H1 (cell line): ENCODE measurements at regions not wholly inside any gene's neighbourhood (a gene's known extent, or its start where the extent isn't known, plus 50 kb on each side); places are given as distances from the start of the nearest gene placed in this dataset.

Experiments
- CTCF ChIA-PET: fragments of 300-600 bp; sonication (Branson Sonifier 250); formaldehyde crosslinking; loops from one replicate; lab custom pipeline; 2021; ENCODE audit not compliant: partially characterized antibody; lab: Charles Lee
- POLR2A ChIA-PET: fragments of 300-600 bp; sonication (Branson Sonifier 250); formaldehyde crosslinking; loops from one replicate; lab custom pipeline; 2021; ENCODE audit warnings: inconsistent platforms; ENCODE audit not compliant: partially characterized antibody; lab: Charles Lee
- DNase-seq, 2 experiments: peaks; one replicate each; pipeline versions ENCODE4 v3.0.0 to v3.0.0-alpha.2; 2010 to 2022; ENCODE audit warnings: low spot score in 2 of 2, low read depth in 1 of 2, mixed read lengths in 1 of 2
- FAIRE-seq: peaks from 2 replicates; lab custom pipeline; 2011; peaks lifted over from hg19 to GRCh38; lab: Jason Lieb, UNC
- H2AFZ ChIP-seq: 2 replicates; pipeline ENCODE4 v1.8.1; 2012; ENCODE audit warnings: low read length, inconsistent platforms
- H2AK5ac ChIP-seq: 2 replicates; pipeline ENCODE4 v1.6.1; 2013; ENCODE audit warnings: low read depth, low read length
- H2BK120ac ChIP-seq: replicated peaks from 2 replicates; pipeline ENCODE3; 2013; ENCODE audit warnings: low read depth, low read length, inconsistent platforms
- H2BK12ac ChIP-seq: 2 replicates; pipeline ENCODE4 v1.6.1; 2013; ENCODE audit warnings: low read depth, low read length
- H2BK15ac ChIP-seq: 2 replicates; pipeline ENCODE4 v1.6.1; 2013; ENCODE audit warnings: low read length
- H2BK20ac ChIP-seq: 2 replicates; pipeline ENCODE4 v1.6.1; 2013; ENCODE audit warnings: low read length
- H2BK5ac ChIP-seq: 2 replicates; pipeline ENCODE4 v1.6.1; 2013; ENCODE audit warnings: low read depth, low read length
- H3K14ac ChIP-seq: 2 replicates; pipeline ENCODE4 v1.6.1; 2013; ENCODE audit warnings: inconsistent platforms; ENCODE audit not compliant: insufficient read length
- H3K18ac ChIP-seq: 2 replicates; pipeline ENCODE4 v1.6.1; 2013; ENCODE audit warnings: low read length; ENCODE audit errors: extremely low read depth
- H3K23ac ChIP-seq: 2 replicates; pipeline ENCODE4 v1.6.1; 2013; ENCODE audit warnings: inconsistent platforms; ENCODE audit not compliant: insufficient read length
- H3K23me2 ChIP-seq: 2 replicates; pipeline ENCODE4 v1.6.1; 2013; ENCODE audit warnings: low read depth, low read length
- H3K27ac ChIP-seq: 2 replicates; pipeline ENCODE4 v1.6.1; 2011; ENCODE audit warnings: low read depth, low read length, inconsistent platforms
- H3K27me3 ChIP-seq, 4 experiments: replicated peaks in 1 of 4; 1 replicate in 1 of 4; 2 replicates in 3 of 4; pipeline versions ENCODE4 v1.6.1 to v1.8.1; 2011 to 2013; ENCODE audit warnings: low read length in 3 of 4, mild to moderate bottlenecking in 3 of 4, inconsistent platforms in 2 of 4, mixed read lengths in 2 of 4, moderate library complexity in 1 of 4; ENCODE audit not compliant: control insufficient read depth in 3 of 4, insufficient read depth in 3 of 4; ENCODE audit errors: extremely low read depth in 1 of 4
- H3K36me3 ChIP-seq, 4 experiments: 2 replicates each; pipeline versions ENCODE4 v1.6.1 to v1.8.1; 2011 to 2013; ENCODE audit warnings: mild to moderate bottlenecking in 4 of 4, low read length in 3 of 4, moderate library complexity in 2 of 4, control low read depth in 1 of 4, inconsistent platforms in 1 of 4; ENCODE audit not compliant: insufficient read depth in 4 of 4, control insufficient read depth in 2 of 4
- H3K4ac ChIP-seq: replicated peaks from 2 replicates; pipeline ENCODE3; 2013; ENCODE audit warnings: low read length, low read depth, mixed read lengths, inconsistent platforms; ENCODE audit not compliant: insufficient read length
- H3K4me1 ChIP-seq, 4 experiments: replicated peaks in 1 of 4; 1 replicate in 1 of 4; 2 replicates in 3 of 4; pipeline versions ENCODE4 v1.6.1 to v1.8.1; 2011 to 2013; ENCODE audit warnings: low read length in 3 of 4, inconsistent platforms in 2 of 4, mixed read lengths in 1 of 4; ENCODE audit not compliant: insufficient read depth in 4 of 4, control insufficient read depth in 3 of 4
- H3K4me2 ChIP-seq, 2 experiments: 2 replicates each; pipeline versions ENCODE4 v1.6.1 to v1.8.1; 2011 to 2013; ENCODE audit warnings: low read depth in 2 of 2, low read length in 2 of 2, control low read depth in 1 of 2, inconsistent platforms in 1 of 2, mild to moderate bottlenecking in 1 of 2; ENCODE audit not compliant: insufficient read depth in 1 of 2
- H3K4me3 ChIP-seq, 4 experiments: fragments of 200-600, 300-600 bp in 1 of 4; sonication (generic), shearing (Covaris generic), sonication (Bioruptor Twin) in 1 of 4; 2 replicates each; pipeline versions ENCODE4 v1.5.1 to v1.8.1; 2011 to 2016; ENCODE audit warnings: low read length in 4 of 4, low read depth in 3 of 4, control low read depth in 2 of 4, inconsistent platforms in 2 of 4, mild to moderate bottlenecking in 2 of 4, mixed read lengths in 1 of 4, moderate library complexity in 1 of 4; ENCODE audit not compliant: insufficient read depth in 2 of 4; ENCODE audit errors: extremely low read depth in 1 of 4
- H3K56ac ChIP-seq: replicated peaks from 2 replicates; pipeline ENCODE3; 2013; ENCODE audit warnings: low read depth, mild to moderate bottlenecking, mixed read lengths, low read length, inconsistent platforms; ENCODE audit not compliant: insufficient read length
- H3K79me1 ChIP-seq: 2 replicates; pipeline ENCODE4 v1.6.1; 2013; ENCODE audit warnings: low read depth, low read length, control low read depth
- H3K79me2 ChIP-seq, 2 experiments: 2 replicates each; pipeline versions ENCODE4 v1.6.1 to v1.8.1; 2012 to 2013; ENCODE audit warnings: low read length in 2 of 2, mild to moderate bottlenecking in 2 of 2, inconsistent platforms in 1 of 2; ENCODE audit not compliant: insufficient read depth in 2 of 2, control insufficient read depth in 1 of 2
- H3K9ac ChIP-seq, 4 experiments: replicated peaks in 1 of 4; 1 replicate in 1 of 4; 2 replicates in 3 of 4; pipeline versions ENCODE4 v1.6.1 to v1.8.1; 2011 to 2013; ENCODE audit warnings: low read depth in 3 of 4, low read length in 3 of 4, control low read depth in 2 of 4, mild to moderate bottlenecking in 2 of 4, moderate library complexity in 2 of 4, inconsistent platforms in 1 of 4; ENCODE audit errors: extremely low read depth in 1 of 4
- H3K9me3 ChIP-seq, 2 experiments: 2 replicates each; pipeline versions ENCODE4 v1.6.1 to v1.8.1; 2012 to 2013; ENCODE audit warnings: mild to moderate bottlenecking in 2 of 2, moderate library complexity in 2 of 2, control low read depth in 1 of 2, inconsistent platforms in 1 of 2, low read depth in 1 of 2, low read length in 1 of 2, mixed read lengths in 1 of 2; ENCODE audit not compliant: insufficient read depth in 2 of 2
- H4K20me1 ChIP-seq, 2 experiments: replicated peaks in 1 of 2; 2 replicates each; pipeline versions ENCODE3 to v1.8.1; 2011 to 2013; ENCODE audit warnings: inconsistent platforms in 2 of 2, low read length in 2 of 2, mild to moderate bottlenecking in 1 of 2; ENCODE audit not compliant: insufficient read depth in 2 of 2, control insufficient read depth in 1 of 2
- H4K5ac ChIP-seq: 2 replicates; pipeline ENCODE4 v1.6.1; 2013; ENCODE audit warnings: low read length, low read depth, mixed read lengths, inconsistent platforms; ENCODE audit not compliant: insufficient read length
- H4K8ac ChIP-seq: 2 replicates; pipeline ENCODE4 v1.8.0; 2013; ENCODE audit warnings: mild to moderate bottlenecking, moderate library complexity, low read length, inconsistent platforms; ENCODE audit not compliant: insufficient read depth; ENCODE audit errors: extremely low read depth
- H4K91ac ChIP-seq: replicated peaks from 2 replicates; pipeline ENCODE3; 2013; ENCODE audit warnings: low read length, mixed read lengths, inconsistent platforms; ENCODE audit not compliant: insufficient read length
- JUN ChIP-seq: IDR thresholded peaks from 2 replicates; pipeline ENCODE4 v1.6.1; 2011; ENCODE audit warnings: low read depth, mild to moderate bottlenecking, improper control_type of control experiment, low read length
- TEAD4 ChIP-seq: IDR thresholded peaks from 2 replicates; pipeline ENCODE4 v1.6.1; 2012; ENCODE audit warnings: low read depth, low read length, inconsistent platforms, mixed read lengths
- YY1 ChIP-seq: IDR thresholded peaks from 2 replicates; pipeline ENCODE4 v1.6.1; 2011; ENCODE audit warnings: low read depth, mild to moderate bottlenecking, low read length
- WGBS, 2 experiments: shearing (Covaris generic) in 1 of 2; methylation state at CpG; one replicate each; pipeline versions ENCODE4 v1.1.6 to v1.1.7; 2013 to 2015; ENCODE audit warnings: low lambda C conversion rate in 2 of 2, mixed read lengths in 2 of 2, inconsistent platforms in 1 of 2, low coverage in 1 of 2, missing lambda C conversion rate in 1 of 2; ENCODE audit not compliant: insufficient replicate concordance in 2 of 2, insufficient coverage in 1 of 2, insufficient read length in 1 of 2; ENCODE audit errors: extremely low coverage in 1 of 2, missing lambda C conversion rate in 1 of 2; 5-methylcytosine and 5-hydroxymethylcytosine counted together

- Histone ChIP-seq H3K9ac (no peak overlapping the region), H3K23ac (no peak overlapping the region), H3K56ac (no peak overlapping the region), H3K4me2 (no peak overlapping the region), H2AFZ (peak overlapping the region; percentile 93), H3K36me3 (no peaks in the 10 kb centered on the region), H3K18ac (no peak overlapping the region), H4K91ac (no peak overlapping the region), H3K27me3 (no peaks in the 10 kb centered on the region), H4K8ac (no peak overlapping the region), H3K27ac (no peak overlapping the region), H4K20me1 (no peaks in the 10 kb centered on the region), H3K79me2 (no peaks in the 10 kb centered on the region), H3K14ac (no peak overlapping the region), H2BK120ac (no peak overlapping the region), H2BK20ac (no peak overlapping the region), H4K5ac (no peak overlapping the region), H2BK12ac (no peak overlapping the region), H3K9me3 (no peaks in the 10 kb centered on the region; a peak in 1 of 4 replicates), H3K4me3 (no peak overlapping the region), H3K23me2 (no peaks in the 10 kb centered on the region), H2BK5ac (no peak overlapping the region), H3K4me1 (peaks cover 0 to 3% (median 0%) of the 10 kb centered on the region in 4 experiments; a peak in 1 of 7 replicates), H3K4ac (no peak overlapping the region), H2AK5ac (no peak overlapping the region), H2BK15ac (no peak overlapping the region), H3K79me1 (no peaks in the 10 kb centered on the region)
- no peak for DNase-seq
- FAIRE-seq, result peak; percentile 78
- no peak for TF ChIP-seq JUN
- peak; percentile 10; the same call in 1 of the 2 replicates for TF ChIP-seq YY1
- TF ChIP-seq TEAD4, result peak; percentile 98
- WGBS, 2 experiments, result 85% methylated on average over 8 of the region's 8 CpGs; no CpG with 5 or more reads in 1 of the 2 experiments
- ChIA-PET POLR2A (no interaction called here), CTCF (interaction anchor here (1.1 to 1.3 kb wide), 2 partner anchors 18 to 55 kb away, joined by 3 read pairs; no protein-coding TSS in a partner anchor)
These were observed 521.0 kb upstream of the ATP2B1 start for GRCh38 chr12:90229407-90230170.
